ENCODE measurements at regions not wholly inside any gene's neighbourhood (a gene's known extent, or its start where the extent isn't known, plus 50 kb on each side); places are given as distances from the start of the nearest gene placed in this dataset.

GRCh38 chr10:44832595-44833390, 78.3 kb upstream of the TMEM72 start:
- H3K9me3 ChIP-seq, result no peaks in the 10 kb centered on the region
- H3K36me3 ChIP-seq, result no peaks in the 10 kb centered on the region
- WGBS, 5 donors, result 77 to 92% (median 84%) methylated on average over 4 to 6 of the region's 6 CpGs
- no peak overlapping the region for H3K27ac ChIP-seq
- DNase-seq, result no peak
- no peaks in the 10 kb centered on the region for H3K4me1 ChIP-seq
- H3K27me3 ChIP-seq (replicated peaks in 1 of 7), result peaks cover 0 to 3% (median 0%) of the 10 kb centered on the region in 7 donors
- TF ChIP-seq, protein P1, sequence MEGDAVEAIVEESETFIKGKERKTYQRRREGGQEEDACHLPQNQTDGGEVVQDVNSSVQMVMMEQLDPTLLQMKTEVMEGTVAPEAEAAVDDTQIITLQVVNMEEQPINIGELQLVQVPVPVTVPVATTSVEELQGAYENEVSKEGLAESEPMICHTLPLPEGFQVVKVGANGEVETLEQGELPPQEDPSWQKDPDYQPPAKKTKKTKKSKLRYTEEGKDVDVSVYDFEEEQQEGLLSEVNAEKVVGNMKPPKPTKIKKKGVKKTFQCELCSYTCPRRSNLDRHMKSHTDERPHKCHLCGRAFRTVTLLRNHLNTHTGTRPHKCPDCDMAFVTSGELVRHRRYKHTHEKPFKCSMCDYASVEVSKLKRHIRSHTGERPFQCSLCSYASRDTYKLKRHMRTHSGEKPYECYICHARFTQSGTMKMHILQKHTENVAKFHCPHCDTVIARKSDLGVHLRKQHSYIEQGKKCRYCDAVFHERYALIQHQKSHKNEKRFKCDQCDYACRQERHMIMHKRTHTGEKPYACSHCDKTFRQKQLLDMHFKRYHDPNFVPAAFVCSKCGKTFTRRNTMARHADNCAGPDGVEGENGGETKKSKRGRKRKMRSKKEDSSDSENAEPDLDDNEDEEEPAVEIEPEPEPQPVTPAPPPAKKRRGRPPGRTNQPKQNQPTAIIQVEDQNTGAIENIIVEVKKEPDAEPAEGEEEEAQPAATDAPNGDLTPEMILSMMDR (IDR thresholded peaks at IDR 0.05 in 8 of 11, conservative IDR thresholded peaks at IDR 0.05 in 3 of 11), result no peak
- no peak for TF ChIP-seq POLR2A (IDR thresholded peaks at IDR 0.05)
- TF ChIP-seq POLR2AphosphoS5 (IDR thresholded peaks at IDR 0.05), result no peak
- no peak overlapping the region for H3K4me3 ChIP-seq
- intact Hi-C loops (cut with DNase I; ENCODE audit: low total_unique reads), result no loop called here

DNA sequence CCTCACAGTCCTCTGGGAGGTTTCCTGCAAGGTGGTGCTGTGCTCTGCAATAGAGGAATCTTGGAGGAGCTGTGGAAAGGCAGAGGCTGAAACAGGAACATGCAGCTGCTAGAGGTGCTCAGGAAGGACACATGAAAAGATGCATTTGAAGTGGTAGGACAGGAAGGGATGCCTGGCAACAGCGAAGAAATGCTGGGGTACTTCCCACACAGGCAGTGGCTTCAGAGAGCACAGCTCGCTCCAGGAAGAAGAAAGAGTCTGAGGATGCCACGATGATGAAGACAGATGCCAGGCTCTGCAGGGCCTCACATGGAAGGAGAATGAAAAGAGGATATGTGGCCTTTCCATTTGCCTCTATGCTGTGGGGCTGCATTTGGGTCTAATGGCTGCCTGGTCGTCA, 77.0 kb upstream of the TMEM72 start:
- no peak for DNase-seq
- no peaks in the 10 kb centered on the region for H3K9me3 ChIP-seq
- no peak overlapping the region for H3K4me3 ChIP-seq
- peaks cover 0 to 9% (median 0%) of the 10 kb centered on the region in 7 donors for H3K27me3 ChIP-seq (replicated peaks in 1 of 7)
- H3K27ac ChIP-seq, result no peak overlapping the region
- intact Hi-C loops (cut with DNase I; ENCODE audit: low total_unique reads), result no loop called here
- TF ChIP-seq, protein P1 (IDR thresholded peaks at IDR 0.05 in 8 of 11, conservative IDR thresholded peaks at IDR 0.05 in 3 of 11), result no peak
- TF ChIP-seq POLR2A (IDR thresholded peaks at IDR 0.05) (no peak), POLR2AphosphoS5 (IDR thresholded peaks at IDR 0.05) (no peak)
- WGBS, 5 donors, result 49 to 74% (median 69%) methylated on average over 4 of the region's 4 CpGs
- no peaks in the 10 kb centered on the region for H3K4me1 ChIP-seq
- H3K36me3 ChIP-seq, result no peaks in the 10 kb centered on the region

GRCh38 chr10:44835300-44835699, 75.8 kb upstream of the TMEM72 start:
- no peaks in the 10 kb centered on the region for H3K4me1 ChIP-seq
- H3K27ac ChIP-seq, result no peak overlapping the region
- H3K4me3 ChIP-seq, result no peak overlapping the region
- DNase-seq, result no peak
- peaks cover 0 to 17% (median 0%) of the 10 kb centered on the region in 7 donors for H3K27me3 ChIP-seq (replicated peaks in 1 of 7)
- WGBS, 5 donors, result 47 to 66% (median 55%) methylated on average over 2 of the region's 2 CpGs
- TF ChIP-seq POLR2A (IDR thresholded peaks at IDR 0.05), result no peak
- TF ChIP-seq POLR2AphosphoS5 (IDR thresholded peaks at IDR 0.05), result no peak
- TF ChIP-seq, protein P1 (IDR thresholded peaks at IDR 0.05 in 8 of 11, conservative IDR thresholded peaks at IDR 0.05 in 3 of 11), result no peak
- no peaks in the 10 kb centered on the region for H3K36me3 ChIP-seq
- no peaks in the 10 kb centered on the region for H3K9me3 ChIP-seq
- intact Hi-C loops (cut with DNase I; ENCODE audit: low total_unique reads), result no loop called here

DNA sequence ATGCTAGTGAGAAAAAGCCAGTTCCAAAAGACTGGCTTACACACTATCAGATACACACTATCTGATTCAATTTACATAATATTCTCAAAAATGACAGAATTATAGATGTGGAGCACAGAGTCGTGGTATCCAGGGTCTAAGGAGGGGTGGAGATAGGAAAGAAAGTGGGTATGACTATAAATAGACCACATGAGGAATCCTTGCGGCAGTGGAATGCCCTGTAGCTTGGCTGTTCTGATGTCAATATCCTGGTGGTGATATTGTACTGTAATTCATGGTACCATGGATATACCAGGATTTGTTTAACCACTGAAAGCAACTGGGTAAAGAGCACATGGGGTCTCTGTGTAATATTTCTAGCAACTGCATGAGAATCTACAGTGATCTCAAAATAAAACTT, 67.7 kb upstream of the TMEM72 start:
- H3K36me3 ChIP-seq, result no peaks in the 10 kb centered on the region
- WGBS, 5 donors, result 62 to 78% (median 66%) methylated on average over 2 of the region's 2 CpGs
- intact Hi-C loops (cut with DNase I; ENCODE audit: low total_unique reads), result no loop called here
- H3K27ac ChIP-seq, result no peak overlapping the region
- TF ChIP-seq POLR2A (IDR thresholded peaks at IDR 0.05), result no peak
- TF ChIP-seq, protein P1 (IDR thresholded peaks at IDR 0.05 in 8 of 11, conservative IDR thresholded peaks at IDR 0.05 in 3 of 11), result no peak
- TF ChIP-seq POLR2AphosphoS5 (IDR thresholded peaks at IDR 0.05), result no peak
- no peak overlapping the region for H3K4me3 ChIP-seq
- peaks cover 0 to under 1% (median 0%) of the 10 kb centered on the region in 8 donors for H3K9me3 ChIP-seq
- DNase-seq, result no peak
- H3K4me1 ChIP-seq, result no peaks in the 10 kb centered on the region
- H3K27me3 ChIP-seq (replicated peaks in 1 of 7), result peaks cover 0 to 11% (median 0%) of the 10 kb centered on the region in 7 donors

Measured in spleen (tissue), 11 donors.